A673 (cell line): ENCODE measurements at regions not wholly inside any gene's neighbourhood (a gene's known extent, or its start where the extent isn't known, plus 50 kb on each side); places are given as distances from the start of the nearest gene placed in this dataset.
A peak's percentile ranks its signal among the peaks of the same experiment; 100 is the strongest.

Experiments
- BruUV-seq: library from RNA; stranded (reverse); fragments of 400-500 nt; replicated peaks from 2 replicates; lab custom pipeline; 2021; lab: Mats Ljungman, UMichigan
- CTCF ChIA-PET: fragments of 300-600 bp; sonication (Branson Sonifier 250); formaldehyde crosslinking; loops from one replicate; lab custom pipeline; 2022; ENCODE audit warnings: antibody characterized with exemption; lab: Charles Lee
- POLR2A ChIA-PET: fragments of 300-600 bp; sonication (Branson Sonifier 250); formaldehyde crosslinking; loops from one replicate; lab custom pipeline; 2022; ENCODE audit warnings: antibody characterized with exemption; ENCODE audit not compliant: low non-redundant PET; lab: Charles Lee
- DNase-seq: peaks from one replicate; pipeline ENCODE4 v3.0.0-alpha.2; 2015; ENCODE audit warnings: low spot score
- H3K27ac ChIP-seq: fragments of 200-600 bp; sonication (generic); 2 replicates; pipeline ENCODE4 v1.5.1; 2016; ENCODE audit warnings: mixed run types, low read depth, mild to moderate bottlenecking, mixed read lengths, antibody characterized with exemption, low read length; ENCODE audit not compliant: poor library complexity, severe bottlenecking
- H3K27me3 ChIP-seq: fragments of 200-600 bp; sonication (generic); replicated peaks from 2 replicates; pipeline ENCODE4 v1.6.1; 2017; ENCODE audit warnings: mixed run types, low read depth, mild to moderate bottlenecking, mixed read lengths, antibody characterized with exemption, low read length; ENCODE audit not compliant: insufficient read depth, poor library complexity
- H3K36me3 ChIP-seq: fragments of 200-600 bp; sonication (generic); 2 replicates; pipeline ENCODE4 v1.6.1; 2016; ENCODE audit warnings: mixed run types, mild to moderate bottlenecking, mixed read lengths, antibody characterized with exemption, low read length; ENCODE audit not compliant: insufficient read depth, poor library complexity, severe bottlenecking
- H3K4me1 ChIP-seq: fragments of 200-600 bp; sonication (generic); 2 replicates; pipeline ENCODE4 v1.6.1; 2017; ENCODE audit warnings: mixed run types, mild to moderate bottlenecking, mixed read lengths, antibody characterized with exemption, low read length; ENCODE audit not compliant: insufficient read depth, poor library complexity, severe bottlenecking
- H3K4me3 ChIP-seq: fragments of 200-600 bp; sonication (generic); 2 replicates; pipeline ENCODE4 v1.5.1; 2016; ENCODE audit warnings: low read depth, mixed run types, mild to moderate bottlenecking, mixed read lengths, low read length; ENCODE audit not compliant: poor library complexity, severe bottlenecking
- H3K9me3 ChIP-seq: fragments of 200-600 bp; sonication (generic); 2 replicates; pipeline ENCODE4 v1.6.1; 2016; ENCODE audit warnings: mixed run types, low read depth, mild to moderate bottlenecking, mixed read lengths, antibody characterized with exemption, low read length; ENCODE audit not compliant: poor library complexity, severe bottlenecking
- EZH2 ChIP-seq: fragments of 200-600 bp; sonication (generic); IDR thresholded peaks from 2 replicates; pipeline ENCODE4 v1.6.1; 2017; ENCODE audit warnings: borderline replicate concordance, low read depth, mild to moderate bottlenecking, mixed read lengths, antibody characterized with exemption, low read length; ENCODE audit not compliant: poor library complexity, severe bottlenecking
- intact Hi-C: fragments of 100-400 bp; cut with micrococcal nuclease; formaldehyde crosslinking; loops from one replicate; pipeline ENCODE4 v1.10.0; 2022; ENCODE audit not compliant: unreplicated experiment
- TF ChIP-seq, protein P1 (sequence below): fragments of 300-800, 200-600 bp; sonication (generic); conservative IDR thresholded peaks from 2 replicates; pipeline ENCODE4 v1.5.1; 2017; ENCODE audit warnings: low read depth, mild to moderate bottlenecking, antibody characterized with exemption, low read length, moderate library complexity, mixed read lengths

GRCh38 chr16:77660311-77660710, 62.0 kb upstream of the NUDT7 start:
- CTCF ChIA-PET, result interaction anchor here (0.5 to 0.6 kb wide), 2 partner anchors 13 to 343 kb away, joined by 4 to 12 read pairs; no protein-coding TSS in a partner anchor
- H3K4me3 ChIP-seq, result no peak overlapping the region
- H3K4me1 ChIP-seq, result no peaks in the 10 kb centered on the region
- peak; percentile 55 for DNase-seq
- no peaks in the 10 kb centered on the region for H3K27me3 ChIP-seq
- intact Hi-C loops, result loop anchor here (1.0 to 5.0 kb wide), 2 partner anchors 63 to 424 kb away; no protein-coding TSS in a partner anchor
- H3K27ac ChIP-seq, result no peak overlapping the region
- POLR2A ChIA-PET, result no interaction called here
- no peaks in the 10 kb centered on the region for H3K36me3 ChIP-seq
- TF ChIP-seq EZH2, result no peak
- TF ChIP-seq, protein P1, sequence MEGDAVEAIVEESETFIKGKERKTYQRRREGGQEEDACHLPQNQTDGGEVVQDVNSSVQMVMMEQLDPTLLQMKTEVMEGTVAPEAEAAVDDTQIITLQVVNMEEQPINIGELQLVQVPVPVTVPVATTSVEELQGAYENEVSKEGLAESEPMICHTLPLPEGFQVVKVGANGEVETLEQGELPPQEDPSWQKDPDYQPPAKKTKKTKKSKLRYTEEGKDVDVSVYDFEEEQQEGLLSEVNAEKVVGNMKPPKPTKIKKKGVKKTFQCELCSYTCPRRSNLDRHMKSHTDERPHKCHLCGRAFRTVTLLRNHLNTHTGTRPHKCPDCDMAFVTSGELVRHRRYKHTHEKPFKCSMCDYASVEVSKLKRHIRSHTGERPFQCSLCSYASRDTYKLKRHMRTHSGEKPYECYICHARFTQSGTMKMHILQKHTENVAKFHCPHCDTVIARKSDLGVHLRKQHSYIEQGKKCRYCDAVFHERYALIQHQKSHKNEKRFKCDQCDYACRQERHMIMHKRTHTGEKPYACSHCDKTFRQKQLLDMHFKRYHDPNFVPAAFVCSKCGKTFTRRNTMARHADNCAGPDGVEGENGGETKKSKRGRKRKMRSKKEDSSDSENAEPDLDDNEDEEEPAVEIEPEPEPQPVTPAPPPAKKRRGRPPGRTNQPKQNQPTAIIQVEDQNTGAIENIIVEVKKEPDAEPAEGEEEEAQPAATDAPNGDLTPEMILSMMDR, result peak; percentile 63
- no peaks in the 10 kb centered on the region for H3K9me3 ChIP-seq
- BruUV-seq, result no TSS peak

DNA sequence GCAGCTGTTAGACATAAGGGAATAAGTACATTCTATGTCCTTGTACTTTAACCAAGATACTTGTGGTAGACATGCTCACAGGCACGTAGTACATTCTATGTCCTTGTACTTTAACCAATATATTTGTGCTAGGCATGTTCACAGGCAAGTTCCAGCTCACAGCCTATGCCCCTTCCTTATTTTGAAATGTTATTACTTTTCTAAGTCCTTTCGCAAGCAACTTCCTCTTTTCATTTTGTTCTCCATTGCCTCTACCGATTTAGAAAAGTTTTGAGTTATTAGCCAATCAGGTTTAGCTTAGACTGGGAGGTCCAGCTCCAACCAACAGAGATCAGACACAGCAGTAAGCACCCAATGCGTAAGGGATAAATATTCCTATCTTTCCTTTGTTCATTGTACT, 60.1 kb upstream of the NUDT7 start:
- POLR2A ChIA-PET, result no interaction called here
- DNase-seq, result no peak
- no TSS peak for BruUV-seq
- no peak for TF ChIP-seq EZH2
- TF ChIP-seq, protein P1, result no peak
- intact Hi-C loops, result loop anchor here (5.0 kb wide), 1 partner anchor 65 kb away; no protein-coding TSS in a partner anchor
- H3K4me3 ChIP-seq, result no peak overlapping the region
- no peaks in the 10 kb centered on the region for H3K36me3 ChIP-seq
- H3K27ac ChIP-seq, result no peak overlapping the region
- H3K4me1 ChIP-seq, result no peaks in the 10 kb centered on the region
- CTCF ChIA-PET, result no interaction called here
- no peaks in the 10 kb centered on the region for H3K27me3 ChIP-seq
- H3K9me3 ChIP-seq, result no peaks in the 10 kb centered on the region

- Histone ChIP-seq H3K4me3 (no peak overlapping the region), H3K4me1 (no peaks in the 10 kb centered on the region), H3K27ac (no peak overlapping the region), H3K27me3 (no peaks in the 10 kb centered on the region), H3K9me3 (no peaks in the 10 kb centered on the region), H3K36me3 (no peaks in the 10 kb centered on the region)
- ChIA-PET POLR2A (no interaction called here), CTCF (interaction anchor here (0.6 kb wide), 1 partner anchor 557 kb away, joined by 3 read pairs; no protein-coding TSS in a partner anchor)
- BruUV-seq, result no TSS peak
- DNase-seq, result no peak
- TF ChIP-seq, protein P1, result no peak
- TF ChIP-seq EZH2, result no peak
- intact Hi-C loops, result loop anchor here (5.0 kb wide), 1 partner anchor 66 kb away; no protein-coding TSS in a partner anchor
Observed at GRCh38 chr16:77663711-77664110, 58.6 kb upstream of the NUDT7 start.
